PC-3 (cell line): ENCODE measurements at regions not wholly inside any gene's neighbourhood (a gene's known extent, or its start where the extent isn't known, plus 50 kb on each side); places are given as distances from the start of the nearest gene placed in this dataset.

ENCODE experiments used
- ATAC-seq: fragments of 200-7000 bp; cut with Tn5 transposase; 2 replicates; pipeline ENCODE4 v1.9.1; 2020; ENCODE audit warnings: mild to moderate bottlenecking, moderate library complexity
- BruUV-seq: library from RNA; stranded (reverse); fragments of 400-500 nt; replicated peaks from 2 replicates; lab custom pipeline; 2021; lab: Mats Ljungman, UMichigan
- CTCF ChIA-PET: fragments of 300-600 bp; sonication (Branson Sonifier 250); formaldehyde crosslinking; loops from one replicate; lab custom pipeline; 2022; ENCODE audit warnings: antibody characterized with exemption; lab: Charles Lee
- POLR2A ChIA-PET: fragments of 300-600 bp; sonication (Branson Sonifier 250); formaldehyde crosslinking; loops from one replicate; lab custom pipeline; 2022; ENCODE audit warnings: antibody characterized with exemption; ENCODE audit not compliant: unreplicated experiment; lab: Charles Lee
- DNase-seq: peaks from one replicate; pipeline ENCODE4 v3.0.0-alpha.2; 2015
- H2AFZ ChIP-seq: fragments of 300-600 bp; sonication (generic); 2 replicates; pipeline ENCODE4 v1.6.0; 2016; ENCODE audit warnings: antibody characterized with exemption, low read length
- H3F3A ChIP-seq: fragments of 300-600 bp; sonication (generic); one replicate; pipeline ENCODE4 v1.6.0; 2017; ENCODE audit warnings: antibody characterized with exemption, low read length, control low read depth, mild to moderate bottlenecking; ENCODE audit not compliant: unreplicated experiment
- H3K27ac ChIP-seq: fragments of 300-600 bp; sonication (generic); 2 replicates; pipeline ENCODE4 v1.5.1; 2016; ENCODE audit warnings: mild to moderate bottlenecking, low read length
- H3K27me3 ChIP-seq: fragments of 300-600 bp; sonication (generic); 2 replicates; pipeline ENCODE4 v1.6.1; 2016; ENCODE audit warnings: low read length, mixed read lengths
- H3K36me3 ChIP-seq: fragments of 300-600 bp; sonication (generic); 2 replicates; pipeline ENCODE4 v1.6.1; 2016; ENCODE audit warnings: low read depth, mixed run types, low read length, mixed read lengths
- H3K4me1 ChIP-seq: fragments of 300-600 bp; sonication (generic); 2 replicates; pipeline ENCODE4 v1.5.1; 2016; ENCODE audit warnings: low read length; ENCODE audit not compliant: insufficient read depth
- H3K4me2 ChIP-seq: fragments of 300-600 bp; sonication (generic); 2 replicates; pipeline ENCODE4 v1.6.0; 2016; ENCODE audit warnings: low read length
- H3K4me3 ChIP-seq: fragments of 300-600 bp; sonication (generic); 2 replicates; pipeline ENCODE4 v1.5.1; 2016; ENCODE audit warnings: mild to moderate bottlenecking, low read length, mixed read lengths
- H3K79me2 ChIP-seq: fragments of 300-600 bp; sonication (generic); 2 replicates; pipeline ENCODE4 v1.6.1; 2017; ENCODE audit warnings: low read length, mixed read lengths
- H3K9ac ChIP-seq: fragments of 300-600 bp; sonication (generic); 2 replicates; pipeline ENCODE4 v1.6.0; 2016; ENCODE audit warnings: mild to moderate bottlenecking, low read length
- H3K9me2 ChIP-seq: fragments of 300-600 bp; sonication (generic); replicated peaks from 2 replicates; pipeline ENCODE4 v1.6.1; 2016; ENCODE audit warnings: mixed run types, low read length, mixed read lengths
- H3K9me3 ChIP-seq: fragments of 300-600 bp; sonication (generic); 2 replicates; pipeline ENCODE4 v1.6.1; 2016; ENCODE audit warnings: low read length, mixed read lengths
- H4K20me1 ChIP-seq: fragments of 300-600 bp; sonication (generic); 2 replicates; pipeline ENCODE4 v1.6.1; 2016; ENCODE audit warnings: low read length, mixed read lengths
- EZH2 ChIP-seq: fragments of 300-600 bp; sonication (generic); IDR thresholded peaks from one replicate; pipeline ENCODE4 v1.6.1; 2017; ENCODE audit warnings: antibody characterized with exemption, mild to moderate bottlenecking, low read length; ENCODE audit not compliant: unreplicated experiment
- EZH2phosphoT487 ChIP-seq: fragments of 300-600 bp; sonication (generic); IDR thresholded peaks from 2 replicates; pipeline ENCODE4 v1.6.1; 2018; ENCODE audit warnings: mild to moderate bottlenecking, antibody characterized with exemption, low read length, borderline replicate concordance
- intact Hi-C: fragments of 100-400 bp; cut with micrococcal nuclease; formaldehyde crosslinking; loops from 2 replicates; pipeline ENCODE4 v1.9.0; 2023
- TF ChIP-seq, protein P1 (sequence below): fragments of 300-600 bp; sonication (generic); conservative IDR thresholded peaks from 2 replicates; pipeline ENCODE4 v1.5.1; 2017; ENCODE audit warnings: antibody characterized with exemption, low read depth, mild to moderate bottlenecking, low read length

DNA sequence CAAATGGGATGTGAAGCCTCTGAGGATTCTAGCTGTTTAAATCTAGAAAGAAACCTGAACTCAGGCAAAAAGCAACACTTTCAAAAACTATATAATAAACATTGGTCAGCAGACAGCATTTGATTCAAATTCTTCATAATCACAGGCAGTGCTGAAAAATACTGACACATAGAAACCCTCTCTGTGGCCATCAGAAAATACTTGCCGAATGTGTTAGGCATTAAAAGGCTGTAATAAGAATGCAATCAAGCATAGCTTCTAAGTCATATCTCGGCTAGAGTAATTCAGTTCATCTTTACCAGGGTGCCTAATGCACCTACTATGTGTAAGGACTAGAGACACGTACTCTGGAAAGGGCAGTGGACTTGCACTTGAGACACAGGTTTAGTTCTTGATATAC is 405.3 kb upstream of the SGCD start:
- intact Hi-C loops, result no loop called here
- Histone ChIP-seq H3K9ac (no peak overlapping the region), H4K20me1 (no peaks in the 10 kb centered on the region), H3K4me2 (no peak overlapping the region), H3K36me3 (no peaks in the 10 kb centered on the region), H3K27me3 (no peaks in the 10 kb centered on the region), H3K79me2 (no peaks in the 10 kb centered on the region), H2AFZ (no peak overlapping the region), H3K4me3 (no peak overlapping the region), H3F3A (no peaks in the 10 kb centered on the region), H3K9me2 (no peaks in the 10 kb centered on the region), H3K27ac (no peak overlapping the region), H3K9me3 (no peaks in the 10 kb centered on the region), H3K4me1 (no peaks in the 10 kb centered on the region)
- POLR2A ChIA-PET, result no interaction called here
- DNase-seq, result no peak
- BruUV-seq, result no TSS peak
- CTCF ChIA-PET, result no interaction called here
- TF ChIP-seq EZH2phosphoT487 (no peak), EZH2 (no peak)
- no peak for ATAC-seq

DNA sequence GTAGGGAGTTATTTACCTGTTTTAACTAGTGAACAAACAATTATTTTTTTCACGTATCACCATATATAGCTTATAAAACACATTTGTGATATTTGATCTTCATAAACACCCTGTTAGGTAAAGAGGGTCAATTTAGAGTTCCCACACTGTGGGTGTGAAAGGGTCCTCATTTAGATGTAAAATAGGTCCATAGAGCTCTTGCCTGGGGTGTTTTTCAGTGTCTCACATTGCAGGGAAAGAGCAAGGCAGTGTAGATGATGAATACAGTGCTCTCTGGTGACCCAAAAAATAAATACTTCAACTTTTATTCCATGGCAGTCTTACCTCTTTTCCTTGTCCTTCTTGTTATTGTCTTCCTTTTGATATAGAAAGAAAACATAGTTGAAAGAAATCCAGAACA is 403.2 kb upstream of the SGCD start:
- H3K36me3 ChIP-seq, result no peaks in the 10 kb centered on the region
- H3F3A ChIP-seq, result no peaks in the 10 kb centered on the region
- no peak overlapping the region for H3K9ac ChIP-seq
- CTCF ChIA-PET, result no interaction called here
- POLR2A ChIA-PET, result no interaction called here
- ATAC-seq (no peak), DNase-seq (no peak)
- no peak overlapping the region for H3K4me3 ChIP-seq
- H3K27ac ChIP-seq, result no peak overlapping the region
- no peaks in the 10 kb centered on the region for H3K27me3 ChIP-seq
- H4K20me1 ChIP-seq, result no peaks in the 10 kb centered on the region
- H3K4me1 ChIP-seq, result no peaks in the 10 kb centered on the region
- no peaks in the 10 kb centered on the region for H3K9me2 ChIP-seq
- no peak overlapping the region for H3K4me2 ChIP-seq
- no TSS peak for BruUV-seq
- no peaks in the 10 kb centered on the region for H3K9me3 ChIP-seq
- TF ChIP-seq, protein P1, sequence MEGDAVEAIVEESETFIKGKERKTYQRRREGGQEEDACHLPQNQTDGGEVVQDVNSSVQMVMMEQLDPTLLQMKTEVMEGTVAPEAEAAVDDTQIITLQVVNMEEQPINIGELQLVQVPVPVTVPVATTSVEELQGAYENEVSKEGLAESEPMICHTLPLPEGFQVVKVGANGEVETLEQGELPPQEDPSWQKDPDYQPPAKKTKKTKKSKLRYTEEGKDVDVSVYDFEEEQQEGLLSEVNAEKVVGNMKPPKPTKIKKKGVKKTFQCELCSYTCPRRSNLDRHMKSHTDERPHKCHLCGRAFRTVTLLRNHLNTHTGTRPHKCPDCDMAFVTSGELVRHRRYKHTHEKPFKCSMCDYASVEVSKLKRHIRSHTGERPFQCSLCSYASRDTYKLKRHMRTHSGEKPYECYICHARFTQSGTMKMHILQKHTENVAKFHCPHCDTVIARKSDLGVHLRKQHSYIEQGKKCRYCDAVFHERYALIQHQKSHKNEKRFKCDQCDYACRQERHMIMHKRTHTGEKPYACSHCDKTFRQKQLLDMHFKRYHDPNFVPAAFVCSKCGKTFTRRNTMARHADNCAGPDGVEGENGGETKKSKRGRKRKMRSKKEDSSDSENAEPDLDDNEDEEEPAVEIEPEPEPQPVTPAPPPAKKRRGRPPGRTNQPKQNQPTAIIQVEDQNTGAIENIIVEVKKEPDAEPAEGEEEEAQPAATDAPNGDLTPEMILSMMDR, result no peak
- TF ChIP-seq EZH2phosphoT487, result no peak
- no peak for TF ChIP-seq EZH2
- no peaks in the 10 kb centered on the region for H3K79me2 ChIP-seq
- H2AFZ ChIP-seq, result no peak overlapping the region
- intact Hi-C loops, result no loop called here

DNA sequence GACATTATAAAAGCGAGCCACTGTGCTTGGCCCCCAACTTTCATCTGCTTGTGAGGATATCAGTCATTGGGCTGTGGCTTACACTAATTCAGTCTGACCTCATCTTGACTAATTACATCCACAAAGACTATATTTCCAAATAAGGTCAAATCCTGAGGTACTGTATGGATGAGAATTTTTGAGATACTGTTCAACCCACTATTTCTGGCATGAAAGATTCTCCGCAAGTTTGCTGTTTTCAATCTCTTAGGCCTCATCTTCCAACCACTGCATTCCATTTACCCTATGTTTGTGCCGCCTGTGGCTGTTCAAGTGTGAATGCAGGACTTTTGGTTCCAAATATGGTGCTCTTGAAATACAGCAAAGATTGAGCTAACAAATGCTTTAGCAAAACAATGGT is 400.9 kb upstream of the SGCD start:
- Histone ChIP-seq H3K27ac (no peak overlapping the region), H3F3A (no peaks in the 10 kb centered on the region), H3K27me3 (no peaks in the 10 kb centered on the region), H3K9me2 (no peaks in the 10 kb centered on the region), H3K9me3 (no peaks in the 10 kb centered on the region), H3K4me3 (no peak overlapping the region), H3K79me2 (no peaks in the 10 kb centered on the region), H3K4me1 (no peaks in the 10 kb centered on the region), H3K36me3 (no peaks in the 10 kb centered on the region), H2AFZ (no peak overlapping the region), H3K9ac (no peak overlapping the region), H3K4me2 (no peak overlapping the region), H4K20me1 (no peaks in the 10 kb centered on the region)
- TF ChIP-seq, protein P1, result no peak
- TF ChIP-seq EZH2 (no peak), EZH2phosphoT487 (no peak)
- POLR2A ChIA-PET, result no interaction called here
- no peak for DNase-seq
- intact Hi-C loops, result no loop called here
- no TSS peak for BruUV-seq
- ATAC-seq, result no peak
- CTCF ChIA-PET, result no interaction called here
